MG63 (cell line): ENCODE measurements at regions not wholly inside any gene's neighbourhood (a gene's known extent, or its start where the extent isn't known, plus 50 kb on each side); places are given as distances from the start of the nearest gene placed in this dataset.

Source experiments
- DNase-seq: peaks from one replicate; pipeline ENCODE4 v3.0.0-alpha.2; 2020
- H3K27me3 ChIP-seq: fragments of 250-450 bp; sonication (Bioruptor Pico); 2 replicates; pipeline ENCODE4 v1.5.1; 2020; ENCODE audit warnings: mild to moderate bottlenecking, moderate library complexity
- H3K36me3 ChIP-seq: fragments of 250-450 bp; sonication (Bioruptor Pico); 2 replicates; pipeline ENCODE4 v1.5.1; 2020; ENCODE audit warnings: mild to moderate bottlenecking, moderate library complexity
- H3K4me3 ChIP-seq: fragments of 250-450 bp; sonication (Bioruptor Pico); 2 replicates; pipeline ENCODE4 v1.5.1; 2020; ENCODE audit warnings: mild to moderate bottlenecking, moderate library complexity
- H3K9me3 ChIP-seq: fragments of 250-450 bp; sonication (Bioruptor Pico); 2 replicates; pipeline ENCODE4 v1.5.1; 2020; ENCODE audit warnings: mild to moderate bottlenecking, moderate library complexity

DNA sequence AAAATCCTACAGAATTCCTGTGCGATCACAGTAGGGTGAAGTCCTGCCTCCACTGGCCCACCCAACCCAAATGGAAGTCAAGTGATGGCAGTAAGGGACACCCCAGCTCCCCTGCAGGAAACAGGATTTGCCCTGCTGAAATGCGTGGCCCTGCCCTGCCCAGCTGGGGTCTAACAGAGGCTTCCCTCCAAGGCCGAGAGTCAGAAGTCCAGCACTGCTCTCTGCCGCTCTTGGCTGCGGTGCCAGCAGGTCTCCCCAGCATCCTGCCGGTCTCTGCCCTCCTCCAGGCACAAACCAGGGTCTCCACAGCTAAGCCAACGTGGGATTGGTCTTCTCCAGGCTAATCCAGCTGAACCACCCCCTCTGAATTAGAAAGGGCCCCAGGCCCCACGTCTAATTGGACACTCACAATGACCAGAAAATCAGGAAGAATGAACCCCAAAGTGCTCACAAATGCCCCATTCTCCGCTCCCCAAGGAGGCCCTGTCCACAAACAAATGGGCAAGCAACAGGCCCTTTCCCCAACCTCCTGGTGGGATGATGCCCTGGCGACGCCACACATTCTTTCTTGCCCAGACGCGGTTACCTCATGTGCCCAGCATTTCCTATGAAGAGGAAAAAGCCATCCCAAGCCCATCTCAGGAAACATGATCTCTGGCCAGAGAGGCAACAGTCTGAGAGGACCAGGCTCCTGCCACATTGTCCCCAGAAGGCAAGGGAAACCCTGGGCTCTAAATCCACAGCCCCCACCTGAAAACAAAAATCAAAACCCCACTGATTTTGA, 117.2 kb downstream of the BANF2 start:
- H3K4me3 ChIP-seq: no peak overlapping the region
- DNase-seq: peak; percentile 45

DNA sequence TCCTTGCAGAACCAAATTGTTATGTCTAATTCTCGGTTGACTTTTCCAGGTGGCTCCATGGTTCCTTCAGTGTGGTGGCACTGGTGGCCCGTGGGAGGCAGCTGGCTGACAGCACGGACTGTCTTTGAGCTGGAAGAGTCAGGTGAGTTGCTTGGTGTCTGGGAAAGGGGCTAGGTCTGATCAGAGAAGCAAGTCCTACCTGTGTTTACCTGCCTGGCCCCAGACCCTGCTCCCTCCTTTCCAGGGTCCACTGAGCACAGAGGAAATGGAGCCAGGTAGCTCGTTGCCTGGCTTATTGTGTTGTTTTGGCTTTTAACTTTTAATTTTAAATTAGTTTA, 111.8 kb downstream of the BANF2 start:
- no peaks in the 10 kb centered on the region for H3K27me3 ChIP-seq
- H3K9me3 ChIP-seq: no peaks in the 10 kb centered on the region
- H3K4me3 ChIP-seq: no peak overlapping the region
- H3K36me3 ChIP-seq: no peaks in the 10 kb centered on the region
- no peak for DNase-seq

More for the DNA sequence above, 117.2 kb downstream of the BANF2 start:
- no peaks in the 10 kb centered on the region for H3K9me3 ChIP-seq
- H3K27me3 ChIP-seq: no peaks in the 10 kb centered on the region
- H3K36me3 ChIP-seq: no peaks in the 10 kb centered on the region

DNA sequence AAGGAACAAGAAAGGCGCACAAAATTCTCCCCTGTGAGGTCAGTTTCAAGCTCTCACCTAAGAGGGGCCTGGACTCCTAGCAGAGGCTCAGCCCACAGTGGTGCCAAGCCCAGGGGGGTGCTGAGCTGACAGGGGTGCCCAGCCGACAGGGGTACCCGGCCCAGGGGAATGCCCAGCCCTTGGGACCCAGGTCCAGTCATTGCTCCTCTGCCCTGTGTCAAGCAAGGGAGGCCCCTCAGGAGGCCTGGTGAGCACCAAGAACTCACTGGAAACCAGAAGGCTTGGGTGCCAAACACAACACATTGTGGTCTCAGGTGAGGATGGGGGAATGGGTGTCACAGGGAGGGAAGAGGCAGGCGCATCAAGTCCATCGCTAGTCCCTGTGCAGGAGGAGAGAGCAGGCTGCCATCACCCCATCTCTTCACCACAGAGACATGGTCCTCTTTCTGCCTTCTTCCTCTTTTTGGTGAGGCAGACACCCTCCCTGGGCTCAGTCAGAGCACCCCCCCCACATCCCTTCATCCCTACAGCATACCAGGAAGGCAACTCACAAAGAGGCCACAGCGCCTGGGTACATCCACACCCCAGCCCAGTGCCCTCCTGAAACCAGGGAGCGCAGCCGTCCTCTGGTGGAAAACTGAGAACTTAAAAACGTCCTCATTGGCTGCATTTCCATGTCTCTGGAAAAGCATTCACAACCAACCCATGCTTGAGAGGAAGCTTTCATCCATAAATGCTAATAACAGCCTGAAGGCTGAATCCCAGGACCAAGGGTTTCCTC, 111.3 kb downstream of the BANF2 start:
- no peak overlapping the region for H3K4me3 ChIP-seq
- H3K27me3 ChIP-seq: no peaks in the 10 kb centered on the region
- H3K36me3 ChIP-seq: no peaks in the 10 kb centered on the region
- no peaks in the 10 kb centered on the region for H3K9me3 ChIP-seq
- no peak for DNase-seq

DNA sequence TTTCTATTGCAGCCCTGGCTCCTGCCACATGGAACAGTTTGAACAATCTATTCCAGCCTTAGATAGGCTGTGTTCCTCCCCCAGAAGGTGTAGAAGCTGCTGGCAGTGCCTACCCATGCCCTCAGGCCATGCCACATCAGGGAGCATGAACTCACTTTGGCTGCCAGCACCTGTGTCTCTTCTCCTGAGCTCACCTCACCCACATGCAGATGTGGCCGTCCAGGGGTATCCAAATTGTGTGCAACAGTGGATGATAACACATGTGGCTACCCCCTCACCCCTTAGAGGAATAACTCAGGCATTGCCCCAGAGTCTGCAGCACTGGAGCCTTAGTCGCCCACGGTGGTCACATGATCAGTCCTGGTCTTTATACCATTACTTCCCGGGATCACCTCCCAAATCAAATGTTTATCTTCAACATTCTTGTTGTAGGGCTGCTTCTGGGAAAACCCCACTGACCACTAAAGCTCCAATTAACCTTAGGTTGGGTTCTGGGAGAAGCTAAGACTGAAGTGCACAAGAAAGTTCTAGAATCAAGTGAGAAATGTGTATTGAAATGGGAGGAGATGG, 110.4 kb downstream of the BANF2 start:
- no peaks in the 10 kb centered on the region for H3K9me3 ChIP-seq
- no peaks in the 10 kb centered on the region for H3K27me3 ChIP-seq
- H3K4me3 ChIP-seq: no peak overlapping the region
- no peak for DNase-seq
- H3K36me3 ChIP-seq: no peaks in the 10 kb centered on the region

DNA sequence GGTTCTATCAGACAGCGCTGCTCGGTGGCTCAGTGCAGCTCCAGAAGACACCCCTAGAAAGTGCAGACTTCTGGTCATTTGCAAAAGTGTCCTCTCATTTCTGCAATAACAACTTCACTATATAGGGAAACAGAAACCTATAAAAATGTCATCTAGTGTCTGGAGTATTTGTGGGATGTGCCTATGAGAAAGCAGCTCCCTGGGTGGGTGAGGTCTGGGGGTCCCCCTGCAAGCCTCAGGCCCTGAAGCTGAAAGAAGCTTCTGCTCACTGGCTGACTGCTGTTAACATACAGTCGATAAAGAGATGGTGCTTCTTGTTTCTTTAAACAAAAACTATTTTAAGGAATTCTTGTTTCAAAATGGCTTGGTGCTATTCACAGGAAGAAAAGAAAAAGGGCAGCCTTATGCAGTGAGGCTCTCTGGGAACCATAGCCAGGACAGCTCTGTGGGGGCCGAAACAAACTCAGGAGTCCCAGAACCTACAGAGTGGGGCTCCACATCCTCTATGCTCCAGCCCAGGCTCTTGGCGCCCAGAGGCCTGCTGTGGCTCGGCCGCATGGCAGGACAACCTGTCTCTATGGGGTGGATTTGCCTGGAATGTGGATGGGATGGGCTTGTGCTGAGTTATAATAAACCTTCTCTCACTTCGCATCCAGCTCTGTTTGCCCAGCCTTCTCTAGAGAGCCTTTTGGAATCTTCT, 109.7 kb downstream of the BANF2 start:
- H3K9me3 ChIP-seq: no peaks in the 10 kb centered on the region
- no peaks in the 10 kb centered on the region for H3K27me3 ChIP-seq
- H3K4me3 ChIP-seq: no peak overlapping the region
- H3K36me3 ChIP-seq: no peaks in the 10 kb centered on the region
- DNase-seq: no peak

DNA sequence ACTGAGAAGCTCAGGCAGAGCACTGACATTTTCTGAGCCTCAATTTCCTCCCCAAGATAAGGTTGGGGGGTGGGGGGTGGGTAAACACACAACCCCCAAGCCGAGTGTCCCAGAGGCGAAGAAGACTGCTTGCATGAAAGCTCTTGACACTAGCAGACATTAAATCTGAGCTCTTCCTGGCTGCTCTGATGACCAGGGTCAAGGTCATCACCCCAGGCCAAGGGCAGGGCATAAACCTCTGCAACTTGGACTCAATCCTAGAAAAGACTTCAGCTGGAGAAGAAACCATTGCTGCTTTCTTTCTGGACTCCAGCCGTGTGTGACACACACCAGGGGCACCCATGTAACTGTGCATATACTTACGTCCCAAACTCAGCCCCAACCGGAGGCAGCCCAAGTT, 109.0 kb downstream of the BANF2 start:
- no peaks in the 10 kb centered on the region for H3K36me3 ChIP-seq
- no peaks in the 10 kb centered on the region for H3K27me3 ChIP-seq
- H3K4me3 ChIP-seq: no peak overlapping the region
- DNase-seq: no peak
- H3K9me3 ChIP-seq: no peaks in the 10 kb centered on the region

DNA sequence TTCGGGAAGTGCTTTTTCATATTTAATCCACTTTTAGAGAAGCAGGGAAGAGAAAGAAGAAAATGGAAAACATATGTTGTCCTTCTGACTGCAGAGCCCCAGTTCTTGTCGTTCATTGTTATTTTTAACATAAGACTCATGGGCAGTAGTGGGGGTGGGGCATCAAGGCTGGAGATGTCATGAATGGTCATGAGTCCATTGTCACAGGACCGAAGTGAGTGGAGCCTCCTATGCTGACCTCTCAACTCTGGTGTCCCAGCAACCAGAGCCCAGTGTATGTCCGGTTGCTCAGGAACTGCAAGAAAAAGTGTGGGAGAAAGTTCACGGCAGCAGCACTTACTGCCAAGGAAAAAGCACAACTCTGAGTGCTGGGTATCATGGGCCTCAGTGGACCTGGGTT, 108.6 kb downstream of the BANF2 start:
- DNase-seq: no peak

DNA sequence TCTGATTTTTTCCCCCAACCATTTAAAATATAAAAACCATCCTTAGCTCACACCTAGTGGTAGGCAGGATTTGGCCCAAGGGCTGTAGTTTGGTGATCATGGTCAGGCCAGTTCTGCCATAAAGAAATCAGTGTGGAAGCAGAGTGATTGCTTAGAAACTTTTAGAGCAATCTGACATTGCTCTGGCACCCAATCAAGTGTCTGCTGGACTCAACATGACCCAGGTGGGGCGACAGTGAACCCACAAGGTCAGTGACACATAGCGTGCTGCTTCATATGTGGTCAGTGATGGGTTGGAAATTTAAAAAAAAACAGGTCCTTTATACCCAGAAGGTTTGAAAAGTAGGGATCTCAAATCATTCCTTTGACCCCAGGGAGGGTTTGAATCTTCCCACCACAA, 107.9 kb downstream of the BANF2 start:
- Histone ChIP-seq H3K4me3 (no peak overlapping the region), H3K27me3 (no peaks in the 10 kb centered on the region), H3K9me3 (no peaks in the 10 kb centered on the region), H3K36me3 (no peaks in the 10 kb centered on the region)
- DNase-seq: no peak

More for the DNA sequence above, 108.6 kb downstream of the BANF2 start:
- Histone ChIP-seq H3K9me3 (no peaks in the 10 kb centered on the region), H3K4me3 (no peak overlapping the region), H3K27me3 (no peaks in the 10 kb centered on the region), H3K36me3 (no peaks in the 10 kb centered on the region)

DNA sequence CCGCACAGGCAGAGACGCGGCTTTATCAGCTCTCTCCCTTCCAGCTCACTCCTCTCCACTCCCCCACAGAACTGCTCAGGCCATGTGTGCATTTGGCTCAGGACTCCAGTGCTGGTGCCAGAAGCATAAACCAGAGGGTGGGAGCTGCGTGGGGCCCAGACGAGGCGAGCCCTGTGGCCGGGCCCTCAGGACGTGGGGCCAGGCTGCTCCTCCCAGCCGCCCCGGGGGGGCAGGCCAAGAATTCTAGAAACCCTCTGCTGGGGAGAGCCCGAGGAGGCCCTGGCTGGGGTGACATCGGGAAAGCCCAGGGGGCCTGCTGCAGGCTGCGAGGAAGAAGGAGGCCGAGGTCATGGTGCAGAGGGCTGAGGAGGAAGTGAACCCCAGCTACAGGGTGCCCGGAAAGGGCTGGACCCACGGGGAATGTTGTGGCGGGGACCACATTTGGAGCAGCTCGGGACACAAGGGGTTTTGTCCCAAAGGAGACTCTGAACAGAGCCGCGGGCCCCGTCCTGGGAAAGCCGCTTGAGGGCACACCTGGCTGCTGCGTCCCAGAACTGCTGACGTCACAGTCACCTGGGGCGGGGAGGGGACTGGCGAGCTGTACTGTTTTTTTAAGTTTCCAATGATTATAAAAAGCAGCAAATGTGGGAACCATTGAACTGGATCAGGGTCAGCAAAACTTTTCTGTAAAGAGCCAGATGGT, 107.1 kb downstream of the BANF2 start:
- peak; percentile 61 for DNase-seq
- Histone ChIP-seq H3K27me3 (no peaks in the 10 kb centered on the region), H3K4me3 (no peak overlapping the region), H3K36me3 (no peaks in the 10 kb centered on the region), H3K9me3 (no peaks in the 10 kb centered on the region)

DNA sequence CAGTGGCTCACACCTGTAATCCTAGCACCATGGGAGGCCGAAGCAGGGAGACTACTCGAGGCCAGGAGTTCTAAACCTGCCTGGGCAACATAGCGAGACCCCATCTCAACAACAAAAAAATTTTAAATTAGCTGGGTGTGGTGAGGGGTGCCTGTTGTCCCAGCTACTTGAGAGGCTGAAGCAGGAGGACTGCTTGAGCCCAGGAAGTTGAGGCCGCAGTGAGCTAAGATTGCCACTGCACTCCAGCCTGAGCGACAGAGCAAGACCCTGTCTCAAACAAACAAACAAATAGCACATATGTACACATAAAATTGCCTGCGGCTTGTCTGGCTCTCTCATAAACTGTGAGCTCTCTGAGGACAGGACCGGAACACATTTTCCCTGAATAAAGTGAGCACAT, 106.3 kb downstream of the BANF2 start:
- DNase-seq: no peak
- Histone ChIP-seq H3K27me3 (no peaks in the 10 kb centered on the region), H3K4me3 (no peak overlapping the region), H3K36me3 (no peaks in the 10 kb centered on the region), H3K9me3 (no peaks in the 10 kb centered on the region)

DNA sequence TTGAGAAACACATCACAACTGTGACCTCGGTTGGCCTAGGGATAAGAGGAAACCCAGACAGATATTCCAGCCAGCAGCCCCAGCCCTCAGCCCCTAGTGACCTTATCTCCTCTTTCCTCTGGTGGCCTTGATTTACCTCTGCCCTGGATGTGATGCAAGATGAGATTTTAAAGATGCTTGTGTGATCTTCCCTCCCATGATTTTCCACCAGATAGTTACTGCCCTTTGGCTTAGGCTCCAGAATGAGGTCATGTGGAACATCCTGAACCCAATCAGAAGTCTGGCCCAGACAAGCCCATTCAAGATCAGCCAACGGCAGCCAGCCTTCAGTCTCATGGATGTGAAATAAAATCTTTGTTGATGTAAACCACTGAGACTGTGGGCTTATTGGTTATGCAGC, 104.0 kb downstream of the BANF2 start:
- no peaks in the 10 kb centered on the region for H3K27me3 ChIP-seq
- no peaks in the 10 kb centered on the region for H3K36me3 ChIP-seq
- DNase-seq: no peak
- H3K9me3 ChIP-seq: no peaks in the 10 kb centered on the region
- no peak overlapping the region for H3K4me3 ChIP-seq

DNA sequence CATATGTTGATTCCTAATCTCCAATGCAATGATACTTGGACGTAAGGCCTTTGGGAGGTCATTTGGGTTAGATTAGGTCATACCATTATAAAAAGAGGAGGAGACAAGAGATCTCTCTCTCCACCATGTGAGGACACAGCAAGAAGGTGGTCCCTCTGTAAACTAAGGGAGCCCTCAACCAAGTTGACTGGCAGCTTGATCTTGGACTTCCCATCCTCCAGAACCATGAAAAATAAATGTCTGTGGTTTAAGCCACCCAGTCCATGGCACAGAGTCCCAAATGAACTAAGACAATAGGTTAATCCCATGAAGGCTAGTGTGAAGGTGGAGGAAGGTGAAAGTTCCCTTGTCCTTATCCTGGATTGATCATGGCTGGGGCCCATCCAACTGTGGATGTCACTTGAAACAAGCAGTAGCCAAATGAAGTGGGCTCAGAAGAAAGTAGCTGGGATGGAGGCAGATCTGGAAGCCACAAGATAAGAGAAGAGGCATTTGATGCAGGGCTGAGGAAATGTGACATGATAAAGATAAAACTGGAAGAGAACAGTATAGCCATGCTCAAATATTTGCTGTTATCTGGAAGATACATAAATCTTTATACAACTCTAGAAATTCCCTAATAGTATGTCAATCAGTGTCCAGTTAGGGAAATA, 99.9 kb downstream of the BANF2 start:
- Histone ChIP-seq H3K36me3 (no peaks in the 10 kb centered on the region), H3K9me3 (no peaks in the 10 kb centered on the region), H3K27me3 (no peaks in the 10 kb centered on the region), H3K4me3 (no peak overlapping the region)
- DNase-seq: no peak

DNA sequence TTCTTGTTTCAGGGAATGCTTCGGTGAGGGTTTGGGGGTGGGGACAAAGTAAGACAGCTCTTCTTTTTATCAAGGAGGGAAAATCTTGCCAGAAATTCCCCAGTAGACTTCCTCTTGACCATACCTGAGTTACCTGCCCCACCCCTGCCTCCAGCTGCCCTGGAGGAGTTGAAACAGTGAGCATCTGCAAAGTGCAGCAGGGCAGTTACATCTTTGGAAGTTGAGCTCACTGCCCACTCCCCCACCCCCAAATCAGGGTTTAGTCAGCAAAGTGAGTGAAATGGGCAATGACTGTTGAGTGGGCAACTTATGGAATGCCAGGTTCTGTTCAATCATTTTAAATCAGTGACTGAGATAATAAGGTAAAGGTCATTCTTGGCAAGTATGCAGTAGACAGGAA, 98.8 kb downstream of the BANF2 start:
- no peak overlapping the region for H3K4me3 ChIP-seq
- H3K36me3 ChIP-seq: no peaks in the 10 kb centered on the region
- no peak for DNase-seq
- no peaks in the 10 kb centered on the region for H3K27me3 ChIP-seq
- H3K9me3 ChIP-seq: no peaks in the 10 kb centered on the region

DNA sequence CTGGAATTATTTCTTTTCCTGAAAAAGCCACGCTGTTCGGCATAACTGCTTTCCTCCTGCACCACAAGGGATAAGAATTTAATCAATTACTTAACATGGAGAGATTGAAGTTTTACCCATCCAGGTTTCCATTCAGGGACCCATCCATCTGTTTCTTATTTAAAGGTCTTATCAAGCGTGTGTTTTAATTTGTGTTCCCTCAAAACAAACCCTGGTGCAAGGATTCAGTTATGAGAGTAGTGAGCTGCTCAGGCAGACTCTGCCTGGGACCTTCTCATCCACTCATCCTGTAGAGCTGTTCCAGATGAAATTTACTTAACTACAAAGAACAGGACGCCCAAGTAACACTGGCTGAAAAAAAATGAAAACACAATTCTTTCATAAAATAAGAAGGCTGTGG, 97.8 kb downstream of the BANF2 start:
- Histone ChIP-seq H3K36me3 (no peaks in the 10 kb centered on the region), H3K27me3 (no peaks in the 10 kb centered on the region), H3K9me3 (no peaks in the 10 kb centered on the region), H3K4me3 (no peak overlapping the region)
- no peak for DNase-seq

DNA sequence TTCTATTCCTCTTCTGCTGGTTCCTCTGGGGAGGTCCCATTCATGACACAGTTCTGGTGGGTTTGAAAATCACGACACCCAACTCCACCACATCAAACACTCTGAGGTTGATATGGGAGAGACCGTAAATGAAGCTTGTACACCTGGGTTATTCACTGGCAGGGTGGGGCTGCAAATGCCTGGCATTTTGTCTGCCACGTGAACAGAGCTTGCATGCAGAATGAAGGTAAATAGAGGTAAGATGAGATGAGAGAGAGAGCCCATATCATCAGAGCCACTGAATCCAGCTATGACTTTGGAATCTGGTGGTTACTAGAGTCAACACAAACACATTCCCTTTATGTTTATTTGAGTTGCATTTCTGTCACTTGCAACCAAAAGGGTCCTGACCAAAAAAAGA, 97.4 kb downstream of the BANF2 start:
- Histone ChIP-seq H3K4me3 (no peak overlapping the region), H3K36me3 (no peaks in the 10 kb centered on the region), H3K9me3 (no peaks in the 10 kb centered on the region), H3K27me3 (no peaks in the 10 kb centered on the region)
- no peak for DNase-seq

DNA sequence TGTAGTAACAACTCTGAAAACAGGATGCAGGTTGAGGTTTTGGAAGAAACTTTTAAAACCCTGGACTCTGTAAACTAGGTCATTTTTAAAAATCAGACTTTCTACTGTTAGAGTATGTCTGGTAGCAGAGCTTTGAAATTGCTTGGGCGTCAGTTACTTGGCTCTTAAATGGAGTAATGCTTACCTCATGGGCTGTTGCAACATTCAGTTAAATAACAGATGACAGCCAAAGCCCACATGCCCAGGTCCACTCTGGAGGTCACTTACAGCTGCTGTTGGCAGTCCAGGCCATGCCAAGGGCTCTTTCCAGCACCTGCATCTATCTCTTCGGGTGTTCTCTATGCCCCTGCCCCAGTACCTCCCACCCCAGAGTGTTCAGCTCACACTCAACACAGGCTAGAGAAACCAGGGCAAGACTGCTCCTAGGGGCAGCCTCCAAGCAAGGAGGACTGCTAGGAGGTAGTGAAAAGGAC, 96.4 kb downstream of the BANF2 start:
- peak; percentile 17 for DNase-seq
- no peak overlapping the region for H3K4me3 ChIP-seq
- H3K36me3 ChIP-seq: no peaks in the 10 kb centered on the region
- no peaks in the 10 kb centered on the region for H3K27me3 ChIP-seq
- no peaks in the 10 kb centered on the region for H3K9me3 ChIP-seq
